ENCODE measurements at regions not wholly inside any gene's neighbourhood (a gene's known extent, or its start where the extent isn't known, plus 50 kb on each side); places are given as distances from the start of the nearest gene placed in this dataset.
A peak's percentile ranks its signal among the peaks of the same experiment; 100 is the strongest.

DNA sequence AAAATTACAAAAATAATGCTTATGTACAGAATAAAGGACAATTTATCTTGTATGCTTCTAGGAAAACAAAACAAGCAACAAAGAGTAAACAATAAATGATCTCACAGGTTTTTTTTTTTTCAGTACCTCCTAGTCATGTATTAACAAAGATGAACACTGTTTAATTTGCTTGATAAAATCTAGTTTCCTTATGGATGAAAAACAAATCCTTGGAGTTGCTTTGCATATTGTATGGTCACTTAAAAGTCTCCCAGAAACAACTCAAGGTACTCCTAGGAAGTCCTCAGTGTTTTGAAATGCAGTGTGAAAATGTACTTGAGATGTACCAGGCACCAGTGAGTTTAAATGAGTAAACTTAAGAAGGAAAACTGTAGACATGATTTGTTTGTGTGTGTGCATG is 686.0 kb upstream of the BRINP3 start:
- DNase-seq = no peak

DNA sequence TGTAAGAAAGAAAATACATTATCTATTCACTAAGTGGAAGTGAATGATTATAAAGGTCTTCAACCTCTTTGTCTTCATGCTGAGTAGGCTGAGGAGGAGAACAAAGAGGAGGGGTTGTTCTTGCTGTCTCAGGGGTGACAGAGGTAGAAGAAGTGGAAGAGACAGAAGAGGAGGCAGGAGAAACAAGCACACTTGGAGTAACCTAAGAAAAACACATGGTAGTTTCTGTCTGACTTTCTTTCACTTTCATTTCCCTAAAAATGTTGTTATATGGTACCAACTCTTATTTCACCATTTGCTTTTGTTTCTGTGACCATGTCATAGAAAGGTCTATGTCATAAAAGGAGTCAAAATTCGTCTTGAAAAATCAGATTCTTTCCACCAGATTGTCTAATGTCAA is 696.6 kb upstream of the BRINP3 start:
- peak; percentile 74 for DNase-seq

DNA sequence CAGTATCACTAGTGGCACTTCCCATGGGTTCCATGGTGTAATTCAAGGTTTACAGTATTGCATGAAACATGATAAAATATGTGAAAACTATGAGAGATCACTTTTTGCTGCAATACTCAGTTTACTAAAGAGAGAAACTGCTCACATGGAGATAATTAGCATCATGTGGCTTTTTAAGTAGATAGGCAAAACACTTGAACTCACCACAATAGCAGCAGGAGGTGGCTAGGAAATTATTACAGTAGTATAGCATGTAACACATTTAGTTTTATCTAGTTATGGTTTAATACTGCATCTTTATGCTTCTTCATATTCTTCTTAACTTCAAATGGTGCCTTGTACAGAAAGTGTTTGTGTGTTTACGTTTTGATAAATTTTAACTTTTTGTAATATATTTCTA is 698.5 kb upstream of the BRINP3 start:
- no peak for DNase-seq

DNA sequence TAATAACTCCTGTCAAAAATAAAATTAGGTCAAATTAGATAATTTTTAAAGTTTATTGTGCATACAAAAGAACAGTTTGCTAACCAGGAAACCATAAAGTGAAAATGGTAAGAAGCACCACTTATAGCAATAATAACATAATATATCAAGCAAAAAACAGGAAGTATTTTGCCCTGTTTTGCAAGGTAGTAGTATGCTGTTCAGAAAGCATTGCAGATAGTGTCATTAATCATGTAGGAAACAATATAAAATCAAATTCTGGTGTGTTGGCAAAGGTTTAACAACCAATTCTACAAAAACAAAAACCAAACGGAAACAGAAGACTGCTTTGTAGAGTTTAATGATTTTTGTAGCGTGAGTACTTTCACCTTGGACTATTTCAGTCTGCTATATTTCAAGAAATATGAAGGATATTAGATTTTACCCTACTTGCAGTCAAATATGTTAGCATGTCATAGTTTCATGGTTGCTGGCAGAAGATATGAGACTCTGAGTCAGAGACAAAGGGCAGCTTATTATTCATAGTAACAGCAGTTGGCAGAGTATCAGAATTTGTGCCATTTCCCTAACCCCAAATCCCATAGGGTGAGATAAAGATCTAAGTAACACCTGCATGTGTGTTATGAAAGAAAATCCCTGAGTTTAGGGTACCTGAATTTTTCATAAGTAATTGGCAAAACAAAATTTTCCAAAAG is 729.0 kb upstream of the BRINP3 start:
- peak; percentile 39 for DNase-seq

DNA sequence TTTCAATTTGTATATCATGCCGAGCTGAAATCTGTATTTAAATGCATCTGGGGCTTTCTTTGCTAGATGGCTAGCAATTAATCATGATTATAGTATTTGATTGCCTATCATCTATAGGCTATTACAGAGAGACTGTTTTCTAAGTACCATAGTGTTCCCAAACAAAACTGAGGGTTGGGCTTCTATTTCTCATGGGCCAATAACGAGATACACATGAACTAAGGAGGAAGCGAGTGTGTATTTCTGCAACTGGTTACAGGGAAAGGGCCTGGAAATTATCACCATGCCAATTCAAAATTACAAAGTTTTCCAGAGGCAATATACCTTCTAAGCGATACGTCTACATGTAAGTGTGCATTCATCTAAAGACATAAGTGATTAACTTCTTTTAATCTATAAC is 744.5 kb upstream of the BRINP3 start:
- no peak for DNase-seq

DNA sequence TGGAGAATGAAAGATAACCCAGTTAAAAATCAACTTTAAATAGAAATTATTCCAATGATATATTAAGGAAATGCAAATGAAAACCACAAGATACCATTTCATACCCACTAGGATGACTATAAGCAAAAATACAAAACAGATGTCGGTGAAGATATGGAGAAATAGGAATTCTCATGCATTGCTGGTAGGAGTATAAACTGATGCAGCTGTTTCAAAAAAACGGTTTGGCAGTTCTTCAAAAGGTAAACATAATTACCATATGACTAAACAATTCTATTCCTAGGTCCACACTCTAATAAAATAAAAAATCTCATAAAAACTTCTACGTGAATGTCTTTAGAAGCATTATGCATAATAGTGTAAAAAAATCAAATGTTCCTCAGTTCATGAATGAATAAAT is 763.3 kb upstream of the BRINP3 start:
- DNase-seq = no peak

DNA sequence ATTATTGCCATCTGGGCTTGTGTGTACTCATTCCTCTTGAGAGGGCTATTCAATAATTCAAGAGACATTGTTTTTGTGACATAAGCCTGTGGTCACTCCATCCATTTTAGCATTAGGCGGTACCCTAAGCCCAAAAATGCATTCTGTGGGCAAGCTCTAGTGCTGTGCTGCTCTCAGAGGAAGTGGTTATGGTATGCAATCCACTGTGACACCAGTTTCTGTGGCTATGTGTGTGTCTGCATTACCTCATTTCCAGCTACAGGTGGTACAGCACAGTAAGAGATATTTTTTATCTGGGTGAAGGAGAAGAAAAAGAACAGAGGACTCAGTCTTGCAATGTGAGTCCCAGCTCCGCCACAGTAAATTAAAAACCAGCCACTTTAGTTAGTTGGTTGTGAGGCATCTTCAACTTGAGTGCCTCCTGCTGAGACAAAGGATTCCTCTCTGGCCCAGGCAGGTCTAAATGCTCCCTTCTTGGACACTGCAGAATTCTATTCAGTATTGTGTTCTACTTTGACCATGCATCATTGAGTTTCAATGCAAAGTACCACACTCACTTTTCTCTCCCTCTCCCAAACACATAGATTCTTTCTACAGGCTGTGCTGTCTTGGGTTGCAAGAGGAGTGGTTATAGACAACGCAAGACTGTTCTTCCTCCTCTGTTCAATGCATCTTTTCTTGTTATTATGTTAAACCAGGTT is 777.8 kb upstream of the BRINP3 start:
- peak; percentile 13 for DNase-seq

DNA sequence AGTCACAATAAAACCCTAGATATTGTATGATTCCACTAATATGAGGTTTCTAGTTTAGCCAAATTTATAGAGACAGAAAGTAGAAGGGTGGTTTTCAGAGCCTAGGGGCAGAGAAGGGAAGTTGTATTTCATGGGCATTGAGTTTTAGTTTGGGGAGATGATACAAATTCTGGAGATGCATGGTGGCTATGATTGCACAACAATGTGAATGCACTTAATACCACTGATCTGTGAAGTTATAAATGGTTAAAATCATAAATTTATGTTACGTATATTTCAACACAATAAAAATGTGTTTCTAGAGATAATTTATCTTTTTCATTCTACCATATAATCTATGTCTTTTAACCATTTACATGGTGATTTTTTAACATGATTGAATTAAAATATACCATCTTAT is 779.3 kb upstream of the BRINP3 start:
- no peak for DNase-seq

DNA sequence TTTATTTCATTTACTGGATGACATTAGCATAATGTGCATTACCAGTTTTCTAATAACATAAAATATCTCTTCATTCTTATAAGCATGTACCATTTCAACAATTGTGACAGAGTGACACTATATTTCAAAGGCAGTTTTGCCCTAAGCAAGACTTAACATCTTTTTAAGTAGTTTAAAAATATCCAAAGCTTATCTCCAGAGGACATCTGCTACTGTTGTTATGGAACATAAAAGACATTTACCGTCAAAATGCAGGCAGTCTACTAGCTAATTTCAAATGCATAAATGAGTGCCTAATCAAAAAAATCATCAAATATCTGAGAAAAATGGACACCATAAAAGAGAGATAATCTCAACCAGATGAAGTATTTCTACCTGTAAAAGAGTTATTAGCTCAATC is 782.4 kb upstream of the BRINP3 start:
- DNase-seq = peak; percentile 38

DNA sequence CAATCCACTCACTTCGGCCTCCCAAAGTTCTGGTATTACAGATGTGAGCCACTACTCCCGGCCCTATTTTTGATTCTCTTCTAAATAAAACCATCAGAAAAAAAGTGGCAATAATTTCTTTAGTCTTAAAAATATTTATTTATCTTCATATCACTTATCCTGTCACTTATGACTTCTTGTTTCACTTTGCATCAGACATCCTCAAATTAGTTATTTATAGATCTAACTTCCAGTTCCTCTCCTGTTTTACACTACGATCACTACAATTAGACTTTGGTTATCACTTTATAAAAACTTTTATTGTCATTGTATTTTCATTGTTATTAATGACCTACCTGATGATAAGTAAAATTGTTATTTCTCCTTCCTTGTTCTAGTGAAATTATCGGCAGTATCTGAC is 783.4 kb upstream of the BRINP3 start:
- no peak for DNase-seq

DNA sequence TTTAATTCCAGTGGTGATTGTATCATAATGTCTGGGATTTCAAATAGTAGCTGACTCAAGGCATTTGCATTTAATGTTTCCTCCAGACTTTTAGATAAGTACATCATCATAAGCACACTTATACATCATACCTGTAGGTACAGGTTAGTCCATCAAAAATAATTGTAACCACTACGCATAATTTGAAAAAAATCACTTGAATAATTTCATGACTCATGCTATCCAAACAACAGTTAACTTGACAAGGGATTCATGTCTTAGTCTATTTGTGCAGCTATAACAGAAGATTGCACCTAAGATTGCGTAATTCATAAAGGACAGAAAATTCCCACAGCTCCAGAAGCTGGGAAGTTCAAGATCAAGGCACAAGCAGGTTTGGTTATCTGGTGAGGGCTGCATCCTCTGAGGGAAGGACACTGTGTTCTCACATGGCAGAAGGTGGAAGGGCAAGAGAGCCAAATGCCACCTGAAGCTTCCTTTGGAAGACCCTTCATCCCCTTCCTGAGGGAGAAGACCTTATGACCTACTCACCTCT is 801.7 kb upstream of the BRINP3 start:
- no peak for DNase-seq

DNA sequence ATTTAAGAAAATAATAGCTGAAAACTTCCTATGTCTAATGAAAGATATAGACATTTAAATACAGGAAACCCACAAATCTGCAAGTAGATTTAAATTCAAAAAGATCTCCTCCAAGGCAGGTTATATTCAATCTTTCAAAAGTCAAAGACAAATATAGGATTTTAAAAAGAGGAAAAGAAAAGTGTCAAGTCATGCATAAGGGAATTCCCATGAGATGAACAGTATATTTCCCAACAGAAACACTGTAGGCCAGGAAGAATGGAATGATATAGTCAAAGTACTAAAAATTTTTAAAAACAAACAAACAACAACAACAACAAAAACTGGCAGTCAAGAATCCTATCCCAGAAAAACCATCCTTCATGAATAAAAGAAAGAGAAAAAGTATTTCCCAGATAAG is 806.5 kb upstream of the BRINP3 start:
- peak; percentile 18 for DNase-seq

DNA sequence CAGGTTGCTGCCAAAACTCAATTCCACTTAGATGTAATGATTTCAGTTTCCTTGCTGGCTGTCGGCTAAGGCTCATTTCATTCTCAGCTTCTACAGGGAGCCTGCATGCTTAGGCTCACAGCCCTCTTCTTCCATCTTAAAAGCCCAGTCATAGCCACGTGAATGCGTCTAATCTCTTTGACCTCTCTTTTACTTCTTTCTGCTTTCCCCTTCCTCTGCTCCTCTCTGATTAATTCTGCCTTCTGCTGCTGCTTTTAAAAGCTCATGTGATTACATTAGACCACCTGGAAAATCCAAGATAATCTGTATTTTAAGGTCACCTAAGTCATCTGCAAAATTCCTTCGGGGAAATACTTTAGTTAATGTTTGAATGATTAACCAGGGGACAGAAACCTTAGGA is 812.8 kb upstream of the BRINP3 start:
- peak; percentile 20 for DNase-seq

DNA sequence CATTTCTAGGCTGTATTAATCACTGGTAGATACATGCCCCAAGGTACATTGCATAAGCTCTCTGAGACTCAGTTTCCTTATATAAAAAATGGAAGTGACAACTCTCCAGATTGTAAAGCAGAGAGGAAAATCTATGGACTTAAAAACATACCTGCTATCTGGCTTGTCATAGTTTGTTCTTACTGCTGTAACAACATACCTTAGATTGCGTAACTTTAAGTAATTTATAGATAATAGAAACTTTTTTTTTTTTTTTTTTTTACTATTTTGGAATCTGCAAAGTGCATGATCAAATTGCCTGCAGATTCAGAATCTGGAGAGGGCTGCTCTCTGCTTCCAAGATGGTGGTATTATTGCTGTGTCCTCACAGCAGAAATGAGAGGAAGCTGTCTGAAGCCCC is 827.7 kb upstream of the BRINP3 start:
- no peak for DNase-seq

DNA sequence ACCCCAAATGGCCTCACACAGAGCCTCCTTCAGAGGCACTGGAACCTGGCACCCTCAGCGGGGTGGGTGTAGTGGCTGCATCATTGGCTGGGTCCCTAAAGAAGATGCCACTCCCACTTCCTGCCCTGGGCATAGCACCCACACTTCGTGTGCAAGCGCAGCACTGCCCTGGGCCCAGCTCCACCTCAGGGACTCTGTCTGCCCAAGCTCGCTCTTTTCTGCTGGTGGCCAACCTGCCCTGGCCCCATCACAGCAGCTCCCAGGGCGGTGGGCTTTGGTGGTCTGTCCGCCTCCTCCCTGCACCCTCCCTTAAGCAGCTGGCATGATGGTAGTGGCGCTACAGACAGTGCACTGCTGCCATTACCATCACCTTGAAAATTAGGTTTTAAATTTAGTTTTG is 829.3 kb upstream of the BRINP3 start:
- DNase-seq = no peak

DNA sequence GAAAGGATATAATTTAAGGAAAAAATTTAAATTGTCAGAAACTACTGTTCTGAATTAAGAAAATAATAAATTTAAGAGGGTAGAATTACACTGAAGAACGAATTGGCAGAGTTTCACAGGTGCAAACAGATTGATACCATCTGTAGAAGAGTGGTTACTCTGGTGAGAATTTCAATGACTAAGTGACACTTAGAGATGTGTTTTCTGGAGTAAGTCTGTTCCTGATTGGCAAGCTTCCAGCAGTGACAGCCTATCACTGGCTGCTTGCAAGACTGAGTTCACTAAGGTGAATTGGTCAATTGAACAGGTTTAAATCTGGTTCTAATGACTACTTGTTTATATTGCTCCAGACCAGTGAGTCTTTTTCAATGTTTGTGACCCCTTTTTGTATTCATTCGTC is 838.2 kb upstream of the RGS18 start:
- DNase-seq = peak; percentile 29

DNA sequence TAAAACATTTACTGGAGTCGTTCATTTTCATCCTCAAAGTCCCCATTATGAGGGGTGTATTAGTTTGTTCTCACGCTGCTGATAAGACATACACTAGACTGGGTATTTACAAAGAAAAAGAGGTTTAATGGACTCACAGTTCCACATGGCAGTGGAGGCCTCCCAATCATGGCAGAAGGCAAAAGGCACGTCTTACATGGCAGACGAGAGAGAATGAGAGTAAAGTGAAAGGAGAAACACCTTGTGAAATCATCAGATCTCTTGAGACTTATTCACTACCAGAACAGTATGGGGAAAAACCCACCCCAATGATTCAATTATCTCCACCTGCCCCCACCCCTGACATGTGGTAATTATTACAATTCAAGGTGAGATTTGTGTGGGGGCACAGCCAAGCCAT is 830.4 kb upstream of the RGS18 start:
- no peak for DNase-seq

DNA sequence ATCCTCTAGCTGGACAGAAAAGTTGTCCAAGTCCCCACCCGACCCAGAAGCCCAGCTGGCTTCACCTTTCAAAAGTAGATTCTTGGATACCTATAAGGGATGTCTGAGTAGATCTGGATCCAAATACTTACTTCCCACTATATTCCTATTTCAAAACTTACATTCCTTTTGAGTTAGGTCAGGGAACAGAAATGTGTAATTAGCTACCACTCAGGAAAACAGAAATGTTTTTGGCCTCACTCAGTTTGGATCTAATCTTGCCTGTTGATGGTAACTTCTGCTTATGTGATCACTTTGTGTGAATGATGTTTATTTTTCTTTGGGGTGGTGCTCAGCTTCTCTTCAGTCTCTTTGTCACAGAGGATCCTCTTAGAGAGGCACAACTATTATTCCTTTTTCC is 814.4 kb upstream of the RGS18 start:
- no peak for DNase-seq

DNA sequence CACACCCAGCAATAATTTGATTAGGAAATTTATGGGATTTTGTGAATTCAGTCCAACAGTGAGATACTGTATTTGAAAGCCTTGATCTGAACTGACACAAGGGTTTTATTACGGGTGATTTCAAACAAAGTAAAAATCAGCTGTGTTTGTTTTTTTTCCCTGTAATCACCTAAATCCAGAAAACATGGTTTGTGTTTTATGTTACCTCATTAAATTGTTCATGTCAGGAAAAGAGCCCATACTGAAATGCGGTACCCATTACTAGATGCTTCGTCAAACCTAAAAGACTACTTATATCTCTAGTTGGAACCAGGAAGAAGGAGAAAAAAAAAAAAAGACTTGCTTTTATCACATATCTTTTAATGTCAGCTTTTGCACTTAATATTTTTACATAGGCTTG is 811.9 kb upstream of the RGS18 start:
- no peak for DNase-seq

DNA sequence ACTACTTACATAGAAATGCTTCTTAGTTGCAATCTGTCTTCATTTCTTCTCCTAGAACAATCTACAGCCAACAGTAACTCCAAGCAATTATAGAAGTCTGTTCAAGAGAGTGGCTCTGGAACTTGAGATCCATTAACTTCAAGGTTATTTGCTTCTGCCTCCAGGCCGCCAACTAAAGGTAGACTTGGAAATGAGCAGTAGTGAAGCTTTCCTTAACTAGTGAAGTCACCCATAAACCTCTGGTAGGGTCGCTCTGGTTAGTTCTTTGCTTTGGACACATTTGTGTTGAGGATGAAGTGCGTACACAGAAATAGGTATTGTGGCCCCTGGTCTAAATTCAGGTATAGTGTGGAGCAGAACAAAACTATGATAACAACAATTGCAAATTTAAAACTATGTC is 809.9 kb upstream of the RGS18 start:
- DNase-seq = no peak

DNA sequence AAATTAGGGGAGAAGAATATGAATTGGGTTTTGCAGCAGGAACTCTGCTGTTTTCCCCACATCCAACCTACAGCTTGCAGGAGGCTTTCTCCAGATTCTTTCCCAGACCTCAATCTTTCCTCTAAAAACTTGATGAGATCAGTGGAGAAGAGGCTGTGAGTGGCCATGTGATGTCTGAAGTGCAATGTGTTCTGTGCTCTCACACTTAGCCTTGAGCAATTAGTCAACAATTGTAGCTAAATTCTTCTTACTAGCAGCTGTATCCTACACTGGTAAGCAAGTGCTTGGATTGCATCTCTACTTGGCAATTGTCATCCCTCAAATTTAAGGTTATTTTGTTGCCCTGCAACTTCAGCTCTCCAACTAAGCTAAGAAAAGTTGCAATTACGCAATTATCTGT is 807.3 kb upstream of the RGS18 start:
- no peak for DNase-seq

DNA sequence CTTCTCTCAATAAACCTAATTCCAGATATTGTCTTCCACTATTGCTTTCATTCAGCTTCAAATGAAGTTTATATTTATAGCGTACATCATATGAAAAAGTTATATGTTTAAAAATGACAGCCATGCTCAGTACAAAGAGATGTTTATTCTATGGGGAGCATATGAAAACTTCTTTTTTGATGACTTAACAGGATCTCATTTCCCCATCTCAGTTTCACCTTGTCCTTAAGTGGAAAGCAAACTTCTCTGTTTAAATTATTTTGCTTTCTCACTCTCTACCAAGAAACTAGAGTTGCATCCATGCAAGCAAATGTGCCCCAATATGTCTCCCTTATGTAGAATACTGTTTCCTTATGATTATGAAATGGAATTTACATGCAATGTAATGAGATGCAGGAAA is 799.5 kb upstream of the RGS18 start:
- DNase-seq = no peak

DNA sequence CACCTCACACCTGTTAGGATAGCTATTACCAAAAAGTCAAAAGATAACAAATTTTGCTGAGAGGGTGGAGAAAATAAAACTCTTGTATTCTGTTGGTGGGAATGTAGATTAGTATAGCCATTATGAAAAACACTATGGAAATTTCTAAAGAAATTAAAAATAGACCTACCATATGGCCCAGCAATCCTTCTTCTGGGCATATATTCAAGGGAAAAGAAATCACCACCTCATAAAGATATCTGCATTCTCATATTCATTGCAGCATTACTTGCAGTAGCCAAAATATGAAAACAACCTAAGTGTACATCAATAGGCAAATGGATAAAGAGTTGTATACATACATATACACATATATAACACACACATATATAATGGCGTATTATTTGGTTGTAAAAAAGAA is 791.6 kb upstream of the RGS18 start:
- no peak for DNase-seq

DNA sequence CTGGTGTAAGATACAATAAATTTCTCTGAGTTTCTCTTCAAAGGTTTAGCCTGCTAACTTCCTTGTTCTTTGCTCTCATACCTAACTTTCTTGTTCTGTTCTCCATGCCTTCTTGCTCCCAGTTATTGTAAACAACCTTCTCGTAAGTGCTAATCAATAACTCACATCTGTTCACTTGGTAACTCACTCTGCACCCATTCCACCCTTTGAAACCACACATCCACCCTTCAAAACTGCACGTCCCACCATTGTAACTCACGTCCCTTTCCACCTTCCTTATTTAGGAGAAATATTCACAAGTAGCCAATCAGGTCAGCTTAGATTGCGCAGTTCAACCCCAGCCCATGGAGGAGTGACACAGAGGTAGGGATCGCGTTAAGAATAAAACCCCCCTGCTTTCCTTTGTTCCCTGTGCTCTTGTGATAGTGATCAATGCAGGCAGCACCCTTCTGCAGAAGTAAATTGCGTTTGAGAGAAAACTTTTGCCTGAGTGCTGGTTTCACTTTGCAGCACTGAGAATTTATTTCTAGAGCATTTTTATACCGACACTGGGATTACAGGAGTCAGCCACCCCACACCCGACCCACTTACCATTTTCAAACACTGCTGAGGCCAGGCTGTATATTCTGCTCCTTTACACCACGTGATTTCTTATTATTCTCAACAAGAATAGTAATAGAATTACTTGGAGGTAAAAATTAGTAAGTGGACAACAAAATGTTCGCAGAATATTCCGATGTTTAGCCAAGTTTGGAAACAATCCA is 789.2 kb upstream of the RGS18 start:
- peak; percentile 92 for DNase-seq

All from OCI-M1 (cell line).